ENCODE measurements at regions not wholly inside any gene's neighbourhood (a gene's known extent, or its start where the extent isn't known, plus 50 kb on each side); places are given as distances from the start of the nearest gene placed in this dataset.

- TF ChIP-seq, protein P1, sequence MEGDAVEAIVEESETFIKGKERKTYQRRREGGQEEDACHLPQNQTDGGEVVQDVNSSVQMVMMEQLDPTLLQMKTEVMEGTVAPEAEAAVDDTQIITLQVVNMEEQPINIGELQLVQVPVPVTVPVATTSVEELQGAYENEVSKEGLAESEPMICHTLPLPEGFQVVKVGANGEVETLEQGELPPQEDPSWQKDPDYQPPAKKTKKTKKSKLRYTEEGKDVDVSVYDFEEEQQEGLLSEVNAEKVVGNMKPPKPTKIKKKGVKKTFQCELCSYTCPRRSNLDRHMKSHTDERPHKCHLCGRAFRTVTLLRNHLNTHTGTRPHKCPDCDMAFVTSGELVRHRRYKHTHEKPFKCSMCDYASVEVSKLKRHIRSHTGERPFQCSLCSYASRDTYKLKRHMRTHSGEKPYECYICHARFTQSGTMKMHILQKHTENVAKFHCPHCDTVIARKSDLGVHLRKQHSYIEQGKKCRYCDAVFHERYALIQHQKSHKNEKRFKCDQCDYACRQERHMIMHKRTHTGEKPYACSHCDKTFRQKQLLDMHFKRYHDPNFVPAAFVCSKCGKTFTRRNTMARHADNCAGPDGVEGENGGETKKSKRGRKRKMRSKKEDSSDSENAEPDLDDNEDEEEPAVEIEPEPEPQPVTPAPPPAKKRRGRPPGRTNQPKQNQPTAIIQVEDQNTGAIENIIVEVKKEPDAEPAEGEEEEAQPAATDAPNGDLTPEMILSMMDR (IDR thresholded peaks at IDR 0.05): no peak
- no peak for TF ChIP-seq POLR2A (IDR thresholded peaks at IDR 0.05)
Observed at GRCh38 chr1:56397811-56398231, 181.5 kb downstream of the PLPP3 start.

Data from tibial nerve (tissue), 3 donors.